ENCODE measurements at regions not wholly inside any gene's neighbourhood (a gene's known extent, or its start where the extent isn't known, plus 50 kb on each side); places are given as distances from the start of the nearest gene placed in this dataset.

GRCh38 chr16:85978291-85978775, 79.4 kb downstream of the IRF8 start:
- H3K27ac ChIP-seq (ENCODE audit: insufficient read depth, low read depth, low read length): no peak overlapping the region
- no peaks in the 10 kb centered on the region for H4K20me1 ChIP-seq (replicated peaks; ENCODE audit: control insufficient read depth, extremely low read depth, insufficient read depth, low read length)
- DNase-seq (ENCODE audit: low read depth, low spot score) (no peak), FAIRE-seq (no peak)
- no peaks in the 10 kb centered on the region for H3K36me3 ChIP-seq (ENCODE audit: control insufficient read depth in 2 of 2, extremely low read depth in 1 of 2, insufficient read depth in 2 of 2, low read length in 2 of 2)
- no peaks in the 10 kb centered on the region for H3K9me1 ChIP-seq (replicated peaks; ENCODE audit: control insufficient read depth, extremely low read depth, insufficient read depth, low read length)
- CTCF ChIA-PET: interaction anchor here (0.5 to 2.2 kb wide), 2 partner anchors 82 to 156 kb away, joined by 3 to 7 read pairs; no protein-coding TSS in a partner anchor
- H3K9me3 ChIP-seq (replicated peaks; ENCODE audit: control insufficient read depth, insufficient read depth, low read length): no peaks in the 10 kb centered on the region
- BruUV-seq (replicated peaks): no TSS peak
- dilution Hi-C loops (cut with MboI; ENCODE audit: extremely low pct_ligation_motif_present, low sequenced_read_pairs) (no loop called here), intact Hi-C loops (cut with micrococcal nuclease) (no loop called here)
- H3K4me3 ChIP-seq (replicated peaks in 1 of 3; ENCODE audit: insufficient read depth in 1 of 3, low read depth in 1 of 3, low read length in 3 of 3): no peak overlapping the region
- H3K4me1 ChIP-seq (ENCODE audit: control insufficient read depth, extremely low read depth, insufficient read depth, low read length): no peaks in the 10 kb centered on the region
- no peak for TF ChIP-seq EZH2 (IDR thresholded peaks at IDR 0.05; ENCODE audit: borderline replicate concordance, low read depth, low read length, severe bottlenecking)
- no peak for TF ChIP-seq MYC (IDR thresholded peaks at IDR 0.05; ENCODE audit: low read depth, low read length)
- TF ChIP-seq POLR2AphosphoS5 (IDR thresholded peaks at IDR 0.05; ENCODE audit: insufficient read depth, low read depth, low read length): no peak
- TF ChIP-seq JUN (IDR thresholded peaks at IDR 0.05; ENCODE audit: borderline replicate concordance, insufficient read depth, insufficient read length, low read depth): no peak
- TF ChIP-seq POLR2A (IDR thresholded peaks at IDR 0.05; ENCODE audit: low read depth, low read length): no peak
- no peak for TF ChIP-seq FOS (IDR thresholded peaks at IDR 0.05; ENCODE audit: borderline replicate concordance, insufficient read depth, low read length)
- TF ChIP-seq MAX (IDR thresholded peaks at IDR 0.05; ENCODE audit: insufficient read depth, insufficient read length): no peak
- no peak for TF ChIP-seq GATA2 (IDR thresholded peaks at IDR 0.05; ENCODE audit: insufficient read depth, insufficient read length, low read depth, low read length)
- no peak for TF ChIP-seq CTCF (IDR thresholded peaks at IDR 0.05; ENCODE audit: extremely low read depth in 1 of 2, insufficient read depth in 1 of 2, low read depth in 1 of 2, low read length in 2 of 2)
- H2AFZ ChIP-seq (ENCODE audit: low read depth, low read length): no peak overlapping the region
- POLR2A ChIA-PET: no interaction called here
- H3K79me2 ChIP-seq (ENCODE audit: control insufficient read depth, insufficient read depth, low read length): no peaks in the 10 kb centered on the region
- no peak overlapping the region for H3K9ac ChIP-seq (replicated peaks; ENCODE audit: extremely low read depth, insufficient read depth, low read length)
- peaks cover 0 to 2% of the 10 kb centered on the region in 2 experiments for H3K27me3 ChIP-seq (ENCODE audit: control insufficient read depth in 2 of 2, insufficient read depth in 2 of 2, low read length in 2 of 2)
- no peak overlapping the region for H3K4me2 ChIP-seq (ENCODE audit: insufficient read depth, low read length)

Measured in endothelial cell of umbilical vein (primary cell).